ENCODE measurements at regions not wholly inside any gene's neighbourhood (a gene's known extent, or its start where the extent isn't known, plus 50 kb on each side); places are given as distances from the start of the nearest gene placed in this dataset.

GRCh38 chr5:15044521-15044920, 172.9 kb upstream of the ANKH start:
- TF ChIP-seq EZH2 (IDR thresholded peaks at IDR 0.05; ENCODE audit: borderline replicate concordance, low read depth, low read length, poor library complexity, severe bottlenecking) (no peak), CTCF (conservative IDR thresholded peaks at IDR 0.05; ENCODE audit: low read depth, low read length) (no peak)
- ChIA-PET POLR2A (ENCODE audit: low non-redundant PET) (no interaction called here), CTCF (no interaction called here)
- Histone ChIP-seq H3K27me3 (replicated peaks; ENCODE audit: insufficient read depth, low read depth, low read length, poor library complexity) (no peaks in the 10 kb centered on the region), H3K36me3 (ENCODE audit: insufficient read depth, low read length, poor library complexity, severe bottlenecking) (no peaks in the 10 kb centered on the region), H3K4me1 (ENCODE audit: insufficient read depth, low read length, poor library complexity, severe bottlenecking) (no peaks in the 10 kb centered on the region), H3K9me3 (ENCODE audit: low read depth, low read length, poor library complexity, severe bottlenecking) (no peaks in the 10 kb centered on the region), H3K27ac (ENCODE audit: low read depth, low read length, poor library complexity, severe bottlenecking) (no peak overlapping the region), H3K4me3 (ENCODE audit: low read depth, low read length, poor library complexity, severe bottlenecking) (no peak overlapping the region)
- no TSS peak for BruUV-seq (replicated peaks)
- DNase-seq (ENCODE audit: low spot score): no peak
- intact Hi-C loops (cut with micrococcal nuclease; ENCODE audit: unreplicated experiment): no loop called here

- ChIA-PET POLR2A (ENCODE audit: low non-redundant PET) (no interaction called here), CTCF (no interaction called here)
- intact Hi-C loops (cut with micrococcal nuclease; ENCODE audit: unreplicated experiment): no loop called here
- Histone ChIP-seq H3K4me3 (ENCODE audit: low read depth, low read length, poor library complexity, severe bottlenecking) (no peak overlapping the region), H3K4me1 (ENCODE audit: insufficient read depth, low read length, poor library complexity, severe bottlenecking) (no peaks in the 10 kb centered on the region), H3K27ac (ENCODE audit: low read depth, low read length, poor library complexity, severe bottlenecking) (no peak overlapping the region), H3K36me3 (ENCODE audit: insufficient read depth, low read length, poor library complexity, severe bottlenecking) (no peaks in the 10 kb centered on the region), H3K9me3 (ENCODE audit: low read depth, low read length, poor library complexity, severe bottlenecking) (no peaks in the 10 kb centered on the region), H3K27me3 (replicated peaks; ENCODE audit: insufficient read depth, low read depth, low read length, poor library complexity) (no peaks in the 10 kb centered on the region)
- no peak for DNase-seq (ENCODE audit: low spot score)
- TF ChIP-seq CTCF (conservative IDR thresholded peaks at IDR 0.05; ENCODE audit: low read depth, low read length) (no peak), EZH2 (IDR thresholded peaks at IDR 0.05; ENCODE audit: borderline replicate concordance, low read depth, low read length, poor library complexity, severe bottlenecking) (no peak)
- no TSS peak for BruUV-seq (replicated peaks)
These were observed 165.8 kb upstream of the ANKH start for GRCh38 chr5:15037247-15037908.

- no peaks in the 10 kb centered on the region for H3K4me1 ChIP-seq (ENCODE audit: insufficient read depth, low read length, poor library complexity, severe bottlenecking)
- H3K9me3 ChIP-seq (ENCODE audit: low read depth, low read length, poor library complexity, severe bottlenecking): no peaks in the 10 kb centered on the region
- no peak for DNase-seq (ENCODE audit: low spot score)
- no peak overlapping the region for H3K27ac ChIP-seq (ENCODE audit: low read depth, low read length, poor library complexity, severe bottlenecking)
- H3K36me3 ChIP-seq (ENCODE audit: insufficient read depth, low read length, poor library complexity, severe bottlenecking): no peaks in the 10 kb centered on the region
- TF ChIP-seq CTCF (conservative IDR thresholded peaks at IDR 0.05; ENCODE audit: low read depth, low read length) (no peak), EZH2 (IDR thresholded peaks at IDR 0.05; ENCODE audit: borderline replicate concordance, low read depth, low read length, poor library complexity, severe bottlenecking) (no peak)
- intact Hi-C loops (cut with micrococcal nuclease; ENCODE audit: unreplicated experiment): no loop called here
- no TSS peak for BruUV-seq (replicated peaks)
- H3K4me3 ChIP-seq (ENCODE audit: low read depth, low read length, poor library complexity, severe bottlenecking): no peak overlapping the region
- H3K27me3 ChIP-seq (replicated peaks; ENCODE audit: insufficient read depth, low read depth, low read length, poor library complexity): no peaks in the 10 kb centered on the region
- POLR2A ChIA-PET (ENCODE audit: low non-redundant PET): no interaction called here
- CTCF ChIA-PET: no interaction called here
These were observed 162.8 kb upstream of the ANKH start for GRCh38 chr5:15034379-15034778.
